T-helper 9 cell (primary cell): ENCODE measurements at regions not wholly inside any gene's neighbourhood (a gene's known extent, or its start where the extent isn't known, plus 50 kb on each side); places are given as distances from the start of the nearest gene placed in this dataset.
"Not testable (repeated sequence)": the region's sequence is repeated elsewhere in the genome, so short reads cannot be mapped to it uniquely, and the experiment has no call there.

ENCODE experiments used
- DNase-seq: peaks from one replicate; pipeline ENCODE4 v3.0.0-alpha.2; 2020

- no peak for DNase-seq
These were observed 267.6 kb upstream of the SFSWAP start for GRCh38 chr12:131443019-131444000.

- no peak for DNase-seq
These were observed 266.4 kb upstream of the SFSWAP start for GRCh38 chr12:131444220-131445164.

GRCh38 chr12:131445184-131445774, 265.6 kb upstream of the SFSWAP start:
- DNase-seq, result no peak

- no peak for DNase-seq
These were observed 265.1 kb upstream of the SFSWAP start for GRCh38 chr12:131445795-131446194.

GRCh38 chr12:131447636-131448035, 263.3 kb upstream of the SFSWAP start:
- DNase-seq, result not testable (repeated sequence)

GRCh38 chr12:131448254-131448795, 262.6 kb upstream of the SFSWAP start:
- no peak for DNase-seq

- DNase-seq, result no peak
These were observed 261.9 kb upstream of the SFSWAP start for GRCh38 chr12:131449027-131449426.

GRCh38 chr12:131452444-131452860, 258.4 kb upstream of the SFSWAP start:
- no peak for DNase-seq

GRCh38 chr12:131454418-131455217, 256.3 kb upstream of the SFSWAP start:
- no peak for DNase-seq

- no peak for DNase-seq
These were observed 255.7 kb upstream of the SFSWAP start for GRCh38 chr12:131455218-131455506.

- no peak for DNase-seq
These were observed 255.2 kb upstream of the SFSWAP start for GRCh38 chr12:131455581-131456110.

- no peak for DNase-seq
These were observed 254.4 kb upstream of the SFSWAP start for GRCh38 chr12:131456301-131457027.

GRCh38 chr12:131457028-131457310, 253.9 kb upstream of the SFSWAP start:
- no peak for DNase-seq

- DNase-seq, result no peak
These were observed 253.4 kb upstream of the SFSWAP start for GRCh38 chr12:131457331-131458047.

- DNase-seq, result no peak
These were observed 252.9 kb upstream of the SFSWAP start for GRCh38 chr12:131458048-131458374.

- DNase-seq, result no peak
These were observed 251.7 kb upstream of the SFSWAP start for GRCh38 chr12:131458931-131459772.

- DNase-seq, result no peak
These were observed 251.0 kb upstream of the SFSWAP start for GRCh38 chr12:131459773-131460365.

- DNase-seq, result no peak
These were observed 250.4 kb upstream of the SFSWAP start for GRCh38 chr12:131460520-131460919.

GRCh38 chr12:131461096-131461495, 249.8 kb upstream of the SFSWAP start:
- no peak for DNase-seq
